Mesenchymal stem cell (in vitro differentiated cells and primary cell): ENCODE measurements at regions not wholly inside any gene's neighbourhood (a gene's known extent, or its start where the extent isn't known, plus 50 kb on each side); places are given as distances from the start of the nearest gene placed in this dataset.
A peak's percentile ranks its signal among the peaks of the same experiment; 100 is the strongest.

Experiments
- DNase-seq: peaks from one replicate; pipeline ENCODE4 v3.0.0-alpha.2; 2013
- H2AFZ ChIP-seq: one replicate; pipeline ENCODE4 v1.6.1; 2013; ENCODE audit warnings: low read depth, mild to moderate bottlenecking, control low read depth, inconsistent platforms, low read length, moderate library complexity
- H2AK5ac ChIP-seq: 2 replicates; pipeline ENCODE4 v1.6.1; 2013; ENCODE audit warnings: low read length, moderate library complexity, mild to moderate bottlenecking, inconsistent platforms; ENCODE audit not compliant: severe bottlenecking
- H2BK120ac ChIP-seq: one replicate; pipeline ENCODE4 v1.6.1; 2013; ENCODE audit warnings: low read depth, mild to moderate bottlenecking, inconsistent platforms, low read length, moderate library complexity
- H2BK12ac ChIP-seq, 2 experiments: one replicate each; pipeline ENCODE4 v1.6.1; 2013; ENCODE audit warnings: inconsistent platforms in 2 of 2, low read length in 2 of 2, mild to moderate bottlenecking in 2 of 2, moderate library complexity in 2 of 2, control low read depth in 1 of 2
- H2BK15ac ChIP-seq: one replicate; pipeline ENCODE4 v1.6.1; 2013; ENCODE audit warnings: mild to moderate bottlenecking, low read depth, inconsistent platforms; ENCODE audit not compliant: poor library complexity, severe bottlenecking
- H2BK5ac ChIP-seq: 2 replicates; pipeline ENCODE4 v1.6.1; 2013; ENCODE audit warnings: low read depth, mild to moderate bottlenecking, low read length, control low read depth, inconsistent platforms; ENCODE audit not compliant: poor library complexity, severe bottlenecking
- H3K14ac ChIP-seq, 2 experiments: one replicate each; pipeline ENCODE4 v1.6.1; 2013; ENCODE audit warnings: inconsistent platforms in 2 of 2, low read length in 2 of 2, control low read depth in 1 of 2, mild to moderate bottlenecking in 1 of 2, moderate library complexity in 1 of 2
- H3K18ac ChIP-seq, 2 experiments: one replicate each; pipeline ENCODE4 v1.6.1; 2013; ENCODE audit warnings: inconsistent platforms in 2 of 2, low read length in 2 of 2, control low read depth in 1 of 2, low read depth in 1 of 2, mild to moderate bottlenecking in 1 of 2
- H3K23ac ChIP-seq, 2 experiments: one replicate each; pipeline ENCODE4 v1.6.1; 2013; ENCODE audit warnings: inconsistent platforms in 2 of 2, low read length in 2 of 2, mild to moderate bottlenecking in 2 of 2, moderate library complexity in 2 of 2, control low read depth in 1 of 2
- H3K27ac ChIP-seq: 2 replicates; pipeline ENCODE4 v1.5.1; 2013; ENCODE audit warnings: mild to moderate bottlenecking, moderate library complexity, low read length, control low read depth, inconsistent platforms; ENCODE audit not compliant: poor library complexity, severe bottlenecking
- H3K27me3 ChIP-seq, 2 experiments: 2 replicates each; pipeline versions ENCODE4 v1.6.1 to v1.7.0; 2013; ENCODE audit warnings: low read length in 2 of 2, mild to moderate bottlenecking in 2 of 2, moderate library complexity in 2 of 2, control low read depth in 1 of 2, inconsistent platforms in 1 of 2; ENCODE audit not compliant: control insufficient read depth in 1 of 2, insufficient read depth in 1 of 2
- H3K36me3 ChIP-seq, 2 experiments: 2 replicates each; pipeline versions ENCODE4 v1.6.1 to v1.7.0; 2013; ENCODE audit warnings: low read length in 2 of 2, control low read depth in 1 of 2, inconsistent platforms in 1 of 2, low read depth in 1 of 2, mild to moderate bottlenecking in 1 of 2; ENCODE audit not compliant: insufficient read depth in 2 of 2, control insufficient read depth in 1 of 2
- H3K4ac ChIP-seq, 2 experiments: one replicate each; pipeline ENCODE4 v1.6.1; 2013; ENCODE audit warnings: inconsistent platforms in 2 of 2, low read length in 2 of 2, mild to moderate bottlenecking in 2 of 2, moderate library complexity in 2 of 2, control low read depth in 1 of 2, low read depth in 1 of 2
- H3K4me1 ChIP-seq: 2 replicates; pipeline ENCODE4 v1.6.1; 2013; ENCODE audit warnings: low read depth, low read length, control low read depth; ENCODE audit not compliant: control insufficient read depth, insufficient read depth
- H3K4me2 ChIP-seq: 2 replicates; pipeline ENCODE4 v1.6.1; 2013; ENCODE audit warnings: low read length, mild to moderate bottlenecking, inconsistent platforms; ENCODE audit not compliant: poor library complexity, severe bottlenecking
- H3K4me3 ChIP-seq, 2 experiments: 2 replicates each; pipeline versions ENCODE4 v1.5.1 to v1.7.0; 2013; ENCODE audit warnings: low read length in 2 of 2, mild to moderate bottlenecking in 2 of 2, control low read depth in 1 of 2, low read depth in 1 of 2; ENCODE audit not compliant: insufficient read depth in 1 of 2
- H3K79me1 ChIP-seq: replicated peaks from 2 replicates; pipeline ENCODE4 v1.6.1; 2013; ENCODE audit warnings: mild to moderate bottlenecking, control low read depth, low read length, inconsistent platforms; ENCODE audit not compliant: poor library complexity, severe bottlenecking
- H3K9ac ChIP-seq: 2 replicates; pipeline ENCODE4 v1.7.0; 2013; ENCODE audit warnings: mild to moderate bottlenecking, low read length, moderate library complexity
- H3K9me3 ChIP-seq: 2 replicates; pipeline ENCODE4 v1.7.0; 2013; ENCODE audit warnings: mild to moderate bottlenecking, low read length; ENCODE audit not compliant: control insufficient read depth
- H4K8ac ChIP-seq: one replicate; pipeline ENCODE4 v1.6.1; 2013; ENCODE audit warnings: inconsistent platforms, mild to moderate bottlenecking, low read length, moderate library complexity
- H4K91ac ChIP-seq: one replicate; pipeline ENCODE4 v1.6.1; 2013; ENCODE audit warnings: mild to moderate bottlenecking, low read length, inconsistent platforms
- WGBS: methylation state at CpG from one replicate; pipeline ENCODE4 v1.1.7; 2013; ENCODE audit warnings: mixed read lengths; 5-methylcytosine and 5-hydroxymethylcytosine counted together

DNA sequence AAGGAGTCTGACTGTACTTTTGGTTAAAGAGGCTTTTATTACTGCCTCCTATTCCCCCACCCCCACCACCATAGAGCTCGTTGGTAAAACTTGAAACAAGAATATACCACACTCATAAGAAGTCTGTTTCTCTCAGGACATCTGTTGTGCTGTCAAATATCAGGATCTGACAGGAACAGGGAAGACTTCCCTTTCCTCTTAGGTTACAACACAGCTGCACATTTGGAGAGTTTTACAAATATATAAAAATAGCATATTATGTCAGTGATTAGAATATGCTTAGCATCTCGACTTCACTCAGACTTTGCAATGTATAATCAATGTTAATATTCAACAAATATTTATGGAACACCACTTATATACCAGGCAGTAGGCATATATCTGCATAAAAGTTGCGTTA is 439.6 kb upstream of the REG3G start:
- Histone ChIP-seq H3K27ac (no peak overlapping the region), H3K14ac (no peak overlapping the region), H4K91ac (no peak overlapping the region), H3K36me3 (no peaks in the 10 kb centered on the region), H2BK5ac (no peak overlapping the region), H2AK5ac (no peak overlapping the region), H2BK15ac (no peak overlapping the region), H2BK12ac (no peak overlapping the region), H3K18ac (no peak overlapping the region), H3K79me1 (no peaks in the 10 kb centered on the region), H3K4me3 (no peak overlapping the region), H3K4ac (no peak overlapping the region), H3K9ac (no peak overlapping the region), H3K4me2 (no peak overlapping the region), H4K8ac (no peak overlapping the region), H3K9me3 (no peaks in the 10 kb centered on the region), H3K23ac (no peak overlapping the region), H2BK120ac (no peak overlapping the region), H3K4me1 (no peaks in the 10 kb centered on the region), H3K27me3 (no peaks in the 10 kb centered on the region), H2AFZ (no peak overlapping the region)
- peak; percentile 7 for DNase-seq
- 50% methylated on average over 2 of the region's 3 CpGs for WGBS

DNA sequence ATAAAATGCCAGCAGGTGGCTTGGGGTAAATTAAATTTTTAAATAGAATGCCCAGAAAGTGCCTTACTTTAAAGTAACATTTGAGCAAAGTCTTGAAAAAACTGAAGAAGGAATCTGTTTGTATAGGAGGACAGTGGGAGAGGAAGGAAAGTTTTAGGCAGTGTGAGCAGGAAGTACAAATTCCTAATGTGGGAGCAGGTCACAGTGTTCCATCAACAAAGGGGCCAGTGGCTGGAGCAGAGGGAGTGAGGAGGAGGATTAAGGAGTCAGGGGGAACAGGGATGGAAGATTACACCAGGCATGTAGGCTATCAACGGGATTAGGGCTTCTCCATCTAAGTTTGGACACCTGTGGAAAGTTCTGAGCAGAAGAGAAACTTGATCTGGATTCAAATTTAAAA is 439.2 kb upstream of the REG3G start:
- no peak for DNase-seq
- H3K36me3 ChIP-seq = no peaks in the 10 kb centered on the region
- no peak overlapping the region for H3K14ac ChIP-seq
- no peak overlapping the region for H4K8ac ChIP-seq
- no peaks in the 10 kb centered on the region for H3K4me1 ChIP-seq
- H3K27me3 ChIP-seq = no peaks in the 10 kb centered on the region
- H3K23ac ChIP-seq = no peak overlapping the region
- no peak overlapping the region for H3K4me3 ChIP-seq
- H2AK5ac ChIP-seq = no peak overlapping the region
- no peak overlapping the region for H3K27ac ChIP-seq
- no peak overlapping the region for H2BK12ac ChIP-seq
- WGBS = 82% methylated on average over 1 of the region's 1 CpG
- H4K91ac ChIP-seq = no peak overlapping the region
- no peak overlapping the region for H2BK15ac ChIP-seq
- H3K18ac ChIP-seq = no peak overlapping the region
- H3K79me1 ChIP-seq = no peaks in the 10 kb centered on the region
- no peak overlapping the region for H3K4ac ChIP-seq
- no peak overlapping the region for H3K4me2 ChIP-seq
- H3K9ac ChIP-seq = no peak overlapping the region
- no peak overlapping the region for H2BK5ac ChIP-seq
- H3K9me3 ChIP-seq = no peaks in the 10 kb centered on the region
- H2BK120ac ChIP-seq = no peak overlapping the region
- no peak overlapping the region for H2AFZ ChIP-seq

DNA sequence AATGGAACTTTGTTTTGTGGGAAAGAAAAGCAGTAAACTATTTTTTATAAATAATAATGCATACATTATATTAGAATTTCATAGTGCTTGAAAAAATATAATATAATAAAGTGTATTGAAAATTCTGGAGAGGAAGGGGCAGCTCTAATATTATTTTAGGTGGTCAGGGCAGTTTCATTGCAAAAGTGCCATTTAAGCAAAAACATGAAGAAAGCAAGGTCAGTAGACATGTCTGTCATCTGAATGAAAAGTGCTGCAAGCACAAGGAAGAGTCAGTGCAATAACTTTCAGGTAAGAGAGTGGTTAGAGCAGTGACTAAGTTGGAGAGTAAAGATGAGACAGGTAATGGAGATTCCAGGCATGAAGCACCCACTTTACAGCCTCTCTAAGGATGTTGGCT is 435.6 kb upstream of the REG3G start:
- Histone ChIP-seq H4K91ac (no peak overlapping the region), H2AFZ (no peak overlapping the region), H3K23ac (no peak overlapping the region), H3K9me3 (no peaks in the 10 kb centered on the region), H3K4ac (no peak overlapping the region), H3K27me3 (no peaks in the 10 kb centered on the region), H3K9ac (no peak overlapping the region), H2BK5ac (no peak overlapping the region), H3K4me1 (no peaks in the 10 kb centered on the region), H2BK120ac (no peak overlapping the region), H3K4me2 (no peak overlapping the region), H2BK15ac (no peak overlapping the region), H3K18ac (no peak overlapping the region), H3K27ac (no peak overlapping the region), H3K14ac (no peak overlapping the region), H3K79me1 (no peaks in the 10 kb centered on the region), H2AK5ac (no peak overlapping the region), H2BK12ac (no peak overlapping the region), H3K36me3 (no peaks in the 10 kb centered on the region), H4K8ac (no peak overlapping the region), H3K4me3 (no peak overlapping the region)
- no peak for DNase-seq

DNA sequence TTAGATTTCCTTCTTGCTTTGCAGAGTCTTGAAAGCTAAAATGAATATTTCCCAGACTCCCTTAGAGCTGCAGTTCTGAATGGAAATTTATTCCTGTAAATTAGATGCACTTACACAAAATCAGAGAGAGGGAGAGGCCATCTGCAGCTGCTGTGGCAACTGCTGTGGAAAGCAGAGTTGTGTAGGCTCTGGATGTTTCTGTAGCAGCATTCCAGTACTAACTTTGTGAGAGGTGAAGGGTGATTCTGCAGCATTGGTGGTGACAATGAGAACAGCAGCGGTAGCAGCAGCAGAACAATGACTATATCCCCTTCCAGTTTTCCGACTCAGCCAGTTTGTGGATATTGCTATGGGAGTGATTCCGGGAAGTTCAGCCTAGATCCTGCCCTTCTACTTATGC is 433.0 kb upstream of the REG3G start:
- Histone ChIP-seq H3K79me1 (no peaks in the 10 kb centered on the region), H2BK120ac (no peak overlapping the region), H3K4ac (no peak overlapping the region), H2BK5ac (no peak overlapping the region), H2BK15ac (no peak overlapping the region), H4K8ac (peak overlapping the region; percentile 24), H3K23ac (no peak overlapping the region), H3K27me3 (no peaks in the 10 kb centered on the region), H2AK5ac (no peak overlapping the region), H3K9me3 (peaks cover 4% of the 10 kb centered on the region), H3K4me2 (no peak overlapping the region), H3K18ac (no peak overlapping the region), H2BK12ac (no peak overlapping the region), H3K14ac (no peak overlapping the region), H3K36me3 (no peaks in the 10 kb centered on the region), H2AFZ (no peak overlapping the region), H4K91ac (no peak overlapping the region), H3K27ac (no peak overlapping the region), H3K4me3 (no peak overlapping the region), H3K9ac (no peak overlapping the region), H3K4me1 (no peaks in the 10 kb centered on the region)
- no peak for DNase-seq
- WGBS = 80% methylated on average over 1 of the region's 3 CpGs
